DMS 273 treated with DMSO at 0.1 percent for 48 hours (cell line): ENCODE measurements at regions not wholly inside any gene's neighbourhood (a gene's known extent, or its start where the extent isn't known, plus 50 kb on each side); places are given as distances from the start of the nearest gene placed in this dataset.

Source experiments
- DNase-seq: peaks from one replicate; lab custom pipeline; 2025; lab: John Stamatoyannopoulos, UW

- DNase-seq, result no peak
These were observed 291.4 kb downstream of the SEC14L1 start for GRCh38 chr17:77432034-77432661.

GRCh38 chr17:77432742-77433141 is 292.0 kb downstream of the SEC14L1 start:
- no peak for DNase-seq

DNA sequence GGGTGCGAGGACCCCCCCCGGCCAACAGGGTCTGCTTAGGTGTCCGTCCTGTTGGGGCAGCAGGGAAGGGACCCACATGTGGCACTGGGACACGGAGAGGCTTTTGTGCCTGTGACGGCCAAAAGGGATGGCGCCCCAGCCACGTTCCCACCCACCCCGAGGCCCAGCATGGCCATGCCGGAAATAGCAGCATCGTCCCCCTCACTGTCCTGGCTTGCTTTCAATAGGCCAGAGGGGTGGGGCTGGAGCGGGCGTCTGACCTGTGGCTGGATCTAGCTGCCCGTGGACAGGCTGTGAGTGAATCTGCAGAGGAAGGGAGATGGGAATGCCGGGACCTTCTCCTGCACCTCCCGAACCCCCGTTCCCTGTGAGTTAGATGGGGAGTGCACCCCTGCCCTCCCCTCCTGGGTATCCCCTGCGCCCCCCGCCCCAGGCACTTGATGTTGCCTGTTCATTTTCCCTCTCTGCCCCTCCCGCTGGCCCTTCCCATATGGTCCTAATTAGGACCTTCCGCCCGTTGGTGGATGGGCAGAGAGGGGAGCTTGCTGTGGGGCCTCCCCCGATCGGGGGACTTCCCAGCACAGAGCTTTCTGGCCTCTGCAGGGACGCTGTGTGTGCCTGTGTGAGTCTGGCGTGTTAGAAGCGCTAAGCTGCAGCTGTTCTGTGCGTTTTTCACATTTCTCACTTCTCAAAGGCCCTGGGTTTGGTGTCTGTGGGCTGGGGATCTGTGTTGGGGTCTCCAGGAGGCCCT is 292.8 kb downstream of the SEC14L1 start:
- DNase-seq, result no peak

DNA sequence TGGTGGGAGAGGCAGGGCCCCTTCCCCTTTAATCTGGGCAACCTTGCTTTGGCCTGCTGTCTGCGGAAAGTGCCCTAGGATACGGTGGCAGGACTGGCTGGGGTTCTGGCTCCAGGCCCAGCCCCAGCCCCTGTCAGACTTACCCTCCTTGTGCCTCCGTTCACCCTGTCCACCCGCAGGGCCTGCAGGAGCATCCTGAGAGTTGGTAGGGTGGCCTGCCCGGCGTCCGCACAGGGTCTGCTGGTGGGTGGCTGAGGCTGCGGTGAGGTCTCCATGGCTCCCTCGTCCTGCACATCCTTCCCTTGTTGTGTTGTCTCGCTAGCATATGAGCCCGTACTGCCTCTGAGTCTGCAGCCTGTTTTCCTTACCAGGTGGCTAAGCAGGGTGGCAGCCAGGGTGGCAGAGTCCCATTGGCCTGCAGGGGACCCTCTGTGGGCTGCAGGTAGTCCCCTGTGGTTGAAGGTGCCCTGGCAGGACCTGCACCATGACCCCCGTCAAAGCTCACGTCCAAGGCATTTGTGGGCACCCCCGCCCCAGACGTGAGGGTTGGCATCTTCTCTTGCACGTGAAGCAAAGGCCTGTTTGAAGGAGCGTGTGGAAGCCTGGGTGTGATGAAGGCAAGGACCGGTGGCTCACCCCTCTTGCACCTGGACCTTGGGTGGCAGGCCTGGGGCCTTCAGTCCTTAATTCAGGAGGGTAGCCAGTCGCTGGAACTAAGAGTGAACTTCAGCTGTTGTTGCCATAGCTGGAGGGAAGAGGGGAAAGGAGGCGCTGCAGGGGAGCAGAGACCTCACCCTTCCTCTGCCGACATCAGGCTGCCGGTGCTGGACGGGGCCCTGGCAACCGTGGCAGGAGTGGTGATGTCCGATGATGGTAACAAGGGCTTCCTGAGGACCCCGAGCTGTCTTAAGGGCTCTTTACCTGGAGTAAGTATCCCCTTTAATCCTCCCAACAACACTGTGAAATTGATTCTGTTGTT is 293.7 kb downstream of the SEC14L1 start:
- no peak for DNase-seq

DNA sequence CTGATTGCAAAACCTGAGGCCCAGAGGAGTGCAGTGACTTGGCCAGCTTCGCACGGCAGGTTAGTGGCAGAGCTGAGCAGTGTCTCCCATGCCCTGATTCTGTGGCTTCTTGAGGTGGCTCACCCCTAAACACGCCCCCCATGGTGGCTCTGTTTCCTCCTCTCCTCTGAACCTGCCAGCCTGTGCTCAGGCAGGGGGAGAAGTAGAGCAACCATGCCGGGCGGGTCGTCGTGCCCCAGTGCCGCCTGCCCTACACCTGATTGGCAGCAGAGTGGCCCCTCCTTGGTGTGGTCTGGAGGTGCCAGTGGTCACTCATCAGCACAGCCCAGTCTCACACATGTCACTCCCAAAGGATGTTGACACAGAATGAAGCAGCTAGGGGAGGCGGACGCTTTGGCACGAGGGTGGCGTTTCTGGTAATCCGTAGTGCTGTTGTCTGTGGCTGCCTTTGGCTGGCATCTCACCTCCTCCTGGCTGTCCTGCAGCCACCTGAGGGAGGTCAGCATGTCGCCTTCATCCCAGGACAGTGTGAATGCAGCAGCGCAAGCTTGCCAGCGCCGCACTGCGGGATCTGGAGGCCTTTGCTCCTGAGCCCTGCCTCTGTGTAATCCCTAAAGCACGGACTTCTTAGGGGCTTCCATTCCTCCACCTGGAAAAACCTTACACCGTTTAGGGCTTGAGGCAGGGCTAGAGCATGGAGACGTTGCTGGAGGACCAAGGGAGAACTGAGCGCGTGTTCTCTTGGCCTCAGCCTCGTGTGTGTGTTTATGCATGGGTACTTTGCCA is 294.7 kb downstream of the SEC14L1 start:
- no peak for DNase-seq

DNA sequence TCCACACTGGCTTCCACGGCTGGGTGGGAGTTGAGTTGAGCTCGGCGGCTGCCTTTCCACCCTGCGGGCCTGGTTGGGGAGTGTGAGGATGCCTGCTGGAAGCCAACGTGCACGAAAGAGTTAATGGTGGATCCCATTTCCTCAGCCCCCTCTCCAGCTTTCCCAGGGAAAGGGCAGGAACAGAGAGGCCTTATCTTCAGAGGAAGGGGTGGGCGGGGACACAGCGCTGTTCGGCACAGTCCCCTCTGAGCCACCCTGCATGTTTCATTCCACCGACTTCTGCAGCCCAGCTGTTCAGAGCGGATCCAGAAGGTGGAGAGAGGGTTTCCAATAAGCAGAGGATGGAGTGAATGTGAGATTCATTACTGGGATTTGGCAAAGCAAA is 295.3 kb downstream of the SEC14L1 start:
- peak; percentile 88 for DNase-seq

- DNase-seq, result no peak
These were observed 295.7 kb downstream of the SEC14L1 start for GRCh38 chr17:77436481-77436880.

DNA sequence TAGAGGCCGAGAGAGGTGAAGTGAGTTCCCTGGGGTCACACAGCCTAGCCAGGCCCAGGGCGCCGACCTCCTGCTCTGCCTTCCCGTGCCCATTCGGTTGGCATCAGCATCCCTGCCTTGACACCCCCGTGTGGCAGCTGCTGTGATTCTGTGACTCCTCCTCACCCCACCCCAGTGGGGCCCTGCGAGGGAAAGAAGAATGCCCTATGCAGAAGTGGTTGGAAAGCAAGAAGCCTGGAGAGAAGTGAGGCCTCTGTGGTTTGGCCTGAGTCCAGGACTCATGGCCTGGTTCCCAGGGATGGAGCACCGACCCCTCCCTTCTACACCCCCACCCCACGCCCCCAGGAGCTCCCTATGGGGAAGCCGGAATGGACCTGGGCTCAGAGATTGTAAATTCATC is 296.2 kb downstream of the SEC14L1 start:
- no peak for DNase-seq

DNA sequence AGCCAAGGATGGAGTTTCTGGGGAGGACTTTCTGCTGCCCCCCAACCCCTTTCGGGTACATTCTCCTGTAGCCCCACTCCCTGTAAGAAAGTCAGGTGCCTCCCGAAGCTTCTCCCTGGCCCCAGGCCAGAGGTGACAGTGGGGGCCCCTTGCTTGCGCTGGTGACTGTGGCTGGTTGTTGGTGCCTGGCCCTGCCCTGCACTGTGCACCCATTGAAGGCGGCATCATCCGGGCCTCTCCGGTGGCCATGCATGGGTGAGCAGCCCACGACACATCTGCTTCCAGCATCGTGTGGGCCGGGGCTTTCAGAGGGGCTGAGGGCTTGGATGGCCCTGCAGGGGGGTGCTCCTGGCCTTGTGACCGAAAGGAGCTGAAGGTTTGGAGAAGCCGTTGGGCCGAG is 297.0 kb downstream of the SEC14L1 start:
- no peak for DNase-seq

DNA sequence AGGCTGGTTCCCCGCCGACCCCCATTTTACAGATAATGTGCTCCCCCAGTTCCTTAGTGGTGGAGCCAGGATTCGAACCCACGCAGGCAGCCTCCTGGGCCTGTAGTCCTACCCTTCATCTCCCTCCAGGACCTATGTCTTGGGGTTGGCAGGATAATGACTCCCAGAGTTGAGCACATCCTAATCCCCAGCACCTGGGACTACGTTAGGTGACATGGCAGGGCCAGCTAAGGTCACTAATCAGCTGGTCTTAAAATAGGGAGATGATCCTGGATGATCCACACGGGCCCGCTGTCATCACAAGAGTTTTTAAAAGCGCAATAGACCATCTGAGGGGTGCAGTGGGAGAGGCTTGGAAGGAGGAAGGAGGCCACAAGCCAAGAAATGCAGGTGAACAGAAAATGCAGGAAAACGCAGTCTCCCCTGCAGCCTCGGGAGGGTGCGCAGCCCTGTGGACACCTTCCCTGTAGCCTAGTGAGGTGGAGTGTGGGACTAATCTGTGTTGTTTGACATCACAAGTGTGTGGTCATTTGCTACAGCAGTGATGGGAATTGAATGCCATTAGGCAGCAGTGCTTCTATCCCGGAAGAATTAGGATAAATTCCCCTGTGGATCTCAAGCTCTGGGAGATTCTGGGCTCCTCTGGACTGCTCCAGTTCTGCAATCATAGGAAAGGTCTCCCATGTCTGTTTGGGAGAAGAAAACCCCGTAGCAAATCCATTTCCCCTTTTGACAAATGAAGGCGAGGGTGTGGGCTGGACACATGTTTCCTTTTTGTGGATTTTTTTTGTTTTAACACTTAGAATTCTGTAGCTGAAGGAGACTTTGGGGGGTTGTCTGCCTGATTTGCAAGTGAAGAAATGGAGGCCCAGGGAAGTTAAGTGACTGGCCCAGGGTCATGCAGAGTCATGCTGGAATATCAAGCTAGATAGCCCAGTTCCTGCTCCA is 297.7 kb downstream of the SEC14L1 start:
- DNase-seq, result no peak

DNA sequence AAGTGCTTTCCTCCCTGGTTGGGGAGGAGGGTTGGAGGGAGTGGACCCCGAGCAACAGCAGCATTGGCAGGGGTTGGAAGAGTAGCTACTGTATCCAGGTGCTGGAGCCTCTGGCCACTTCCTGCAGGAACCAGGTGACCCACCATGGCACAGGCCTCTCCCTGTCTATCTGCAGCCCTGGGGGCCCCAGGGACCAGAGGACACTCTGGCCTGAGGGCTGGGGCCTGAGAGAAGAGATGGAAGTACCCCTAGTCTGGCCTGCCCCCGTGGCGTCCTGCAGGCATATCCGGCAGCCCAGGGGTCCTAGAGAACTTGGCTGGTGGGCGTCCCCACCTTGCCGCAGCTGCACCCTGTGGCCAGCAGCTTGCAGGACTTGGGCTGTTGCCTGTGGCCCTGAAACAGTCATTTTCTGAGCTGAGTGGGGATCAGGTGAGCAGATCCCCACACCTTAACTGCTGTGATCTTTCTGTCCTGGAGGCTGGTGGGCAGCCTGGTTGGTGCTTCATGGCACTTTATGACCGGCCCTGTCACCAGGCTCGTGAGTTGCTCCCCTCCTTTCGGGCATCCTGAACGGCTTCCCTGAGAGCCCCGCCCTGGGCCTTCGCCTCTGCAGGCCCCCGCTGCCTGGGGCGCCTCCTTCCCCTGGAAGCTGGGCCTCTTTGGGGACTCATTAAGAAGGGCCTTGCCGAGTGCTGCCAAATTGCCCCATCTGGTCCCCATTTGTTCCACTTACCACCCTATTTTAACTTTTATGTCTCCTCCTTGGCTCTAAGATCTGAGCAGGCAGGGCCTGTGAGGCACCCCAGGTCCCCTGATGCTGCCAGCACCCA is 298.6 kb downstream of the SEC14L1 start:
- no peak for DNase-seq

GRCh38 chr17:77440560-77440981 is 299.8 kb downstream of the SEC14L1 start:
- DNase-seq, result peak; percentile 46

GRCh38 chr17:77441130-77441920 is 300.6 kb downstream of the SEC14L1 start:
- no peak for DNase-seq

GRCh38 chr17:77441940-77442339 is 301.2 kb downstream of the SEC14L1 start:
- DNase-seq, result no peak

DNA sequence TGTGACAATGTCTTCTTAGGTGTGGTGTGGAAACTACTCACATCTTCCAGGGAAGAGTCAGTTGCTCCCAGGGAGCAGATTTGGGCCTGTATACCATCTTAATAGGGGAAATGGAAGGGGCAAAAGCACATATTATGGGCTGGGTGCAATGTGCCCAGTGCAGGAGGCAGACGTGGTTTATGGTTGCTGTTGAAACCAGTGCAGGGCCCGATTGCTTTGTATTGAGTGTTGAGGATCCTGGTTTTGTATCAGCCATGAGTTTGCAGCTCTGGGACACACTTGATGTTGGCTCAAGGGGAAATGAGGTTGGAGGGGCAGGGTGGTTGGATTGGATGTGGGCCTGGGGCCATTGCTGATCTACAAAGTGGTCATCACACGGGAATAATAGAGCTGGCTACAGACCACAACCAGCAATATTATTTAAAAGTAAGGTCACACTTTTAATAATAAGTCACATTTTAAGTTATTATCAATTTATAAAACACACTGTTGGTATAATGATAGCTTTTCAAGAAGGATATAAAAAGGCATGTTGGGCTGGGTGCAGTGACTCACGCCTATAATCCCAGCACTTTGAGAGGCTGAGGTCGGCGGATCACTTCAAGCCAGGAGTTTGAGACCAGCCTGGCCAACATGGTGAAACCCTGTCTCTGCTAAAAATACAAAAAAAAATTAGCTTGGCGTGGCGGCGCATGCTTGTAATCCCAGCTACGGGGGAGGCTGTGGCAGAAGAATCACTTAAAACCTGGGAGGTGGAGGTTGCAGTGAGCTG is 302.4 kb downstream of the SEC14L1 start:
- DNase-seq, result no peak

DNA sequence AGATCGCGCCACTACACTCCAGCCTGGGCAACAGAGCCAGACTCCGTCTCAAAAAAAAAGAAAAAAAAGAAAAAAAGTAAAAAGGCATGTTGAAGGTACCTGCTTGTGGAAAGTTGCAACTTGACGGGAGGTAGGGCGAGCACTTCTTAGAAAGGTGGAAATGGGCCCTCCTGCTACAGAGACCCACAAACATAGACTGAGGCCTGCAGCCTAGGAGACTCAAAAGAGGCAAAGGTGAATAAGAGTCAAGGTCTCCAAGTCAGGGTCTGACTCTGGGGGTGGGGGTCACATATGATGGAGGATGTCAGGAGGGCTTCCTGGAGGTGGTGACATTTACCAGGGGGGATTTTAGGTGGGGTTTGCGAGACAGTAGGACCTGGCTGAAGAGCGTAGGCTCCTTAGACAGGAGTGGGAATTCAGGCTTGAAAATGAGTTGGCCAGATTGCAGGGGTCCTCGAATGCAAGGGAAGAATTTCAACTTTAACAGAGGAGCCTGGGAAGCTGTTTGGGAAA is 303.0 kb downstream of the SEC14L1 start:
- DNase-seq, result no peak

DNA sequence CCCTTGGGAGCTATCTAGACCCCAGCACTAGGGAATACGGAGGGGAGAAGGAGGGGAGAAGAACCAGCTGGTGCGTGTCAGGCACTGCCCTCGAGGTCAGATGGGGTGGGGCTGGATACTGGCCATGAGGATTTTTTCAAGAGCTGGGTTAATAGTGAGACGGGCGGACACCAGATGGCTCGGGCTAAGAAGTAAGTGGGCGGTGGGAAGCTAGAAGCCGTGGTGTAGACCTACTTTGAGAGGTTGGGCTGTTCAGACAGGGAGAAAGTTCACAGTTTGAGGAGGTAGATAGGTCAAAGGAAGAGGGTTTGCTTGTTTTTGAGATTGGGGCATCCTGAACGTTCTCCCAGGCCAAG is 303.8 kb downstream of the SEC14L1 start:
- peak; percentile 51 for DNase-seq
